Type B pancreatic cell (in vitro differentiated cells): ENCODE measurements at regions not wholly inside any gene's neighbourhood (a gene's known extent, or its start where the extent isn't known, plus 50 kb on each side); places are given as distances from the start of the nearest gene placed in this dataset.

Experiments used
- DNase-seq: peaks from one replicate; pipeline ENCODE4 v3.0.0; 2021; ENCODE audit warnings: mixed read lengths; ENCODE audit not compliant: unreplicated experiment; ENCODE audit errors: extremely low spot score
- H3K27ac Mint-ChIP-seq: 2 replicates; pipeline ENCODE4 v1.8.0; 2021; ENCODE audit warnings: mild to moderate bottlenecking, mixed read lengths
- H3K27me3 Mint-ChIP-seq: 2 replicates; pipeline ENCODE4 v1.8.0; 2021; ENCODE audit warnings: mixed read lengths
- H3K36me3 Mint-ChIP-seq: 2 replicates; pipeline ENCODE4 v1.8.0; 2021; ENCODE audit warnings: mixed read lengths
- H3K4me1 Mint-ChIP-seq: one replicate; pipeline ENCODE4 v1.8.0; 2021; ENCODE audit warnings: mixed read lengths; ENCODE audit not compliant: unreplicated experiment
- H3K4me3 Mint-ChIP-seq: 2 replicates; pipeline ENCODE4 v1.8.0; 2021; ENCODE audit warnings: mild to moderate bottlenecking, mixed read lengths
- H3K9me3 Mint-ChIP-seq: 2 replicates; pipeline ENCODE4 v1.8.0; 2021; ENCODE audit warnings: mixed read lengths
- TF ChIP-seq, protein P1 (sequence below): fragments of 200-600 bp; sonication (generic); conservative IDR thresholded peaks from 2 replicates; pipeline ENCODE4 v1.5.0; 2021; ENCODE audit warnings: antibody characterized with exemption, mild to moderate bottlenecking

DNA sequence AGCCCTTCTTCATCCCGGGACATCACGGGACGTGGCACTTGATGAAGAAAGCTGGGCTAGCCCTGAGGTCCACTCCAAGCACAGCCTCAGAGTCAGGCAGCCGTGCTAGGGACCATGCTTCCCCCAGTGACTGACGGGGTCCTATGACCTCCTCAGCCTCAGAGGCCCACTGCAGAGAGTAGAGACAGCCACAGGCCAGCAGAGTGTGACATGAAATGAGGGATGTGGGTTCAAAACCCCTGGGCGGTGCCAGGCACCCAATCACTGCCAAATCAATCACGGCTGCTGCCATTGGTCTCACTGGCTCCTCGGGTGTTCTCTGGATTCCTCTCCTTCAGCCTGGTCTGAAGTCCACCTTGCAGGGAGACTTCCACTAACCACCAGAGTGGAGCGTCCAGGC is 197.7 kb upstream of the CDH4 start:
- H3K27ac Mint-ChIP-seq: no peak overlapping the region
- H3K27me3 Mint-ChIP-seq: peaks cover 29% of the 10 kb centered on the region
- H3K4me1 Mint-ChIP-seq: peaks cover 5% of the 10 kb centered on the region
- no peaks in the 10 kb centered on the region for H3K36me3 Mint-ChIP-seq
- no peak overlapping the region for H3K4me3 Mint-ChIP-seq
- no peaks in the 10 kb centered on the region for H3K9me3 Mint-ChIP-seq
- TF ChIP-seq, protein P1, sequence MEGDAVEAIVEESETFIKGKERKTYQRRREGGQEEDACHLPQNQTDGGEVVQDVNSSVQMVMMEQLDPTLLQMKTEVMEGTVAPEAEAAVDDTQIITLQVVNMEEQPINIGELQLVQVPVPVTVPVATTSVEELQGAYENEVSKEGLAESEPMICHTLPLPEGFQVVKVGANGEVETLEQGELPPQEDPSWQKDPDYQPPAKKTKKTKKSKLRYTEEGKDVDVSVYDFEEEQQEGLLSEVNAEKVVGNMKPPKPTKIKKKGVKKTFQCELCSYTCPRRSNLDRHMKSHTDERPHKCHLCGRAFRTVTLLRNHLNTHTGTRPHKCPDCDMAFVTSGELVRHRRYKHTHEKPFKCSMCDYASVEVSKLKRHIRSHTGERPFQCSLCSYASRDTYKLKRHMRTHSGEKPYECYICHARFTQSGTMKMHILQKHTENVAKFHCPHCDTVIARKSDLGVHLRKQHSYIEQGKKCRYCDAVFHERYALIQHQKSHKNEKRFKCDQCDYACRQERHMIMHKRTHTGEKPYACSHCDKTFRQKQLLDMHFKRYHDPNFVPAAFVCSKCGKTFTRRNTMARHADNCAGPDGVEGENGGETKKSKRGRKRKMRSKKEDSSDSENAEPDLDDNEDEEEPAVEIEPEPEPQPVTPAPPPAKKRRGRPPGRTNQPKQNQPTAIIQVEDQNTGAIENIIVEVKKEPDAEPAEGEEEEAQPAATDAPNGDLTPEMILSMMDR: no peak
- no peak for DNase-seq

DNA sequence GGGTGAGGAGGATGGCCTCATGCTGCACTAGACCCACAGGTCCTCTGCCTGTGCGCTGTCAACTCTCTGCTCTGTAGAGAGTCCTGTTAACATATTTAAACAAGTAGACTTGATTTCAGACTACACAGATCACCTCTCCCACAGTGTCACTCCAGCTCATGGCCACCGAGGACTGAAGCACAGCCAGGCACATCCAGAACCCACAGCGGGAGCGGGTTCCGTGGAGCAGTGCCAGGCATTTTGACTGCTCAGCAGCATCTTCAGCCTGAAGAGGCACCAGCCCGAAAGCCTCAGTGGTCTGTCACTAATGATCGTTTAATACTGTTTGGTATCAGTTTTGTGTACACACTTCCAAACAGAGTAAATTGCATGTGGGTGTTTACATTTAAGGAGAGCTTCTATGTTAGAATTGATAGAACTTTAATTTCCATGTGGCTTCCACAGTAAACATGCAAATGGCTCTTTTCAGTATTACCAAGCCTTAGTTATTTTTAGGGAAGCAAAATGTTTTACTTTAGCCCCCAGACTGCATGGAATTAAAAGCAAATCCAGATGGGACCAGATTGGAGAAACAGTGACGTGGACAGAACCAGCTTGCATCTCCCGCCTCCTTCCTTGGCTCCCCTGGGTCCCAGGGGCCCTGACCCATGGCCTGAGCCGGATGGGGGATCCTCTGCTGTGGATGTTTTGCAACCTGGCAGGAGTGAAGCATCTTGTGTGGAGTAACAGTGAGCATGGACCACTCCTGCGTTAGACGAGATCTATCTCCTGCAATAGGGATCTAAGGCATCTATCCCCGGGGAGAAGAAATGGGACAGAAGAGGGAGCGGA is 196.7 kb upstream of the CDH4 start:
- H3K4me3 Mint-ChIP-seq: no peak overlapping the region

DNA sequence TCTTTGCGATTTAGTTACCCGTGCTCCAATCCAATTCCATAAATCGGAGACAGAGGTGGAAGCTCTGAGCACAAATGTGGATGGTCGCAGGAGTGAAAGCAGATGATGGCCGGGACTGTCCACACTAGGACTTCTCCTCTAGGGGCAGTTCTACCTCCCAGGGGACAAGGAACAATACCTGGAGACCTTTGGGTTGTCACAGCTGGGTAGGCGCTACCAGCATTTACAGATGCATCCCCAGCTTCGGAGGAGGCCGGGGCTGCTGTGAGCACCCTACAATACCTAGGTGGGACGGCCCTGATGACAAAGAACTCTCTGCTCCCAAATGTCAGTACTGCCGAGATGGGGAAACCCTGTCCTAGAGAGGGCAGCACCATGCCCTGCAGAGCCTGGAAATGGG is 195.9 kb upstream of the CDH4 start:
- Mint-ChIP-seq H3K4me3 (no peak overlapping the region), H3K27me3 (peaks cover 40% of the 10 kb centered on the region), H3K4me1 (peaks cover 5% of the 10 kb centered on the region), H3K27ac (no peak overlapping the region), H3K9me3 (no peaks in the 10 kb centered on the region), H3K36me3 (no peaks in the 10 kb centered on the region)
- DNase-seq: no peak
- TF ChIP-seq, protein P1: no peak

More for the DNA sequence above, 196.7 kb upstream of the CDH4 start:
- no peak for DNase-seq
- H3K27ac Mint-ChIP-seq: peak overlapping the region; percentile 23
- peaks cover 5% of the 10 kb centered on the region for H3K4me1 Mint-ChIP-seq
- no peaks in the 10 kb centered on the region for H3K9me3 Mint-ChIP-seq
- H3K36me3 Mint-ChIP-seq: no peaks in the 10 kb centered on the region
- H3K27me3 Mint-ChIP-seq: peaks cover 36% of the 10 kb centered on the region
- TF ChIP-seq, protein P1: no peak

DNA sequence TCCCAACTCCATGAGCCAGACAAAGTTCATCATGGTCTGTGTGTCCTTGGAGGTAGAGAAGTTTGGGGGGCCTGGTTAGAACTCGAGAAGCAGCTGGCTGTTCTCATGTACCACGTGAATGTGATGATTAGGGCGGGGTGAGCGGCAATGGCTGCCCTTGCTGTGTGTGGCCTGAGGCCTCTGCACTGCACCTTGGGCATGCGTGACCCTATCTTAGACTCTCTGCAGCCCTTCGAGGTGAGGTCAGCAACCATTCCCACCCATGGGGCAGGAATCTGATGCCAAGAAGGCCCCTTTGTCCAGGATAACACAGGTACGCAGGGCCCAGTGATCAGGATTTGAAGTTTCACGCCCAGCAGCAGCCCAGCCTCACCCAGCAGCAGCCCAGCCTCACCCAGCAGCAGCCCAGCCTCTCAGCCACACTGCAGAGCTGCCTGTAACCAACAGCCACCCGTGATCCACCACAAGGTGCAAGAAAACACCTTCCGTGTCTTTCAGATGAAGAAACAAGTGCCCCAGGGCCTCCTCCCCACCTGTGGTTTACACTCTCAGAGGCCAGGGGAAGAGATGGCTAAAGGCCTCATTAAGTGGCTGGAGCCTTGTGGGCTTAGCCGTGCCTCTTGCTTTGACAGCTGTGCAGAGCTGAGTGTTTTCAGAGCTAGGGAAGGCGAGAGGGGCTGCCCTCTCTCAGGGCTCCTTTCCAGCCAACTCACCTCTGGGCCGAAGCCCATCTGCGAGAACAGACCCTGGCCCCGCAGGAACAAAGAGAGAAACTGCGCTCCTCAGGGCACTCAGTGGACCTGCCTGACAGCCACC is 195.2 kb upstream of the CDH4 start:
- TF ChIP-seq, protein P1: no peak
- no peak overlapping the region for H3K4me3 Mint-ChIP-seq
- H3K36me3 Mint-ChIP-seq: no peaks in the 10 kb centered on the region
- H3K9me3 Mint-ChIP-seq: no peaks in the 10 kb centered on the region
- H3K27me3 Mint-ChIP-seq: peaks cover 38% of the 10 kb centered on the region
- H3K27ac Mint-ChIP-seq: no peak overlapping the region
- no peak for DNase-seq
- peaks cover 5% of the 10 kb centered on the region for H3K4me1 Mint-ChIP-seq

DNA sequence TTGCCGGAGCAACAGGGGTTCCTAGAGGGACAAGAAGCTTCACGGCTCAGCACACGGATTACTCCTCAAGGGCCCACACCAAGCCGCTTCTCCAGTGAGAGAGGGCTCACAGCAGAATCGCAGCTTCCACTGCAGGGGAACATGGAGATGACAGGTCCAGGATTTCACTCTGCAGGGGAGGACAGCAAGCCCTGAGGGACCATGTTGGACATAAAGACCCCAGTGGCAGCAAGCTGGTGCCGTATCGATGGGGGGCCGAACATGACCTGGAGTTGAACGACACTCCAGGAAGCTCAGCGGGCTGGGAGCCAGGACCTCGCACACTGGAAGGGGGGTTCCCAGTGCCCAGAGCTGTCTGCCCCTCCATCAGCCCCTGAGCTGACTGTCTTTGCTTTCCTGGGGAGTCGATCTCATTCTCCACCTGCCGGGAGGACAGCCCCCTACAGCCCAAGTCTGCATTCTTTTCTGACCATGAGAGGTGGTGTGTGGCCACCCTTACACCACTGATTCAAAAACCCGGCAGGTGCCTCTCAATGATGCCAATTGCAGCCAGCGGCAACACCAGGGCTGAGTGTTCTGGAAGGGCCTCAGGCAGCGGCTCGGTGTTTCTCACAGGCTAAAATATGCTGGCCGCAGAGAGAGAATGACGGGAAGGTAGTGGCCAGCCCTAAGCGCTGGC is 194.5 kb upstream of the CDH4 start:
- Mint-ChIP-seq H3K36me3 (no peaks in the 10 kb centered on the region), H3K27me3 (peaks cover 37% of the 10 kb centered on the region), H3K4me1 (no peaks in the 10 kb centered on the region), H3K9me3 (no peaks in the 10 kb centered on the region), H3K27ac (no peak overlapping the region), H3K4me3 (no peak overlapping the region)
- TF ChIP-seq, protein P1: no peak
- no peak for DNase-seq
